SK-MEL-5 (cell line): ENCODE measurements at regions not wholly inside any gene's neighbourhood (a gene's known extent, or its start where the extent isn't known, plus 50 kb on each side); places are given as distances from the start of the nearest gene placed in this dataset.

Experiments
- DNase-seq: peaks from one replicate; pipeline ENCODE4 v3.0.0-alpha.2; 2016; ENCODE audit warnings: low read depth, low spot score
- in situ Hi-C: cut with HindIII; loops from 2 replicates; pipeline ENCODE4 v1.10.0; 2016; ENCODE audit warnings: low sequenced_read_pairs, high pct_unique_total_duplicates, low pct_unique_long_range_greater_than_20kb

- no peak for DNase-seq
Measured at GRCh38 chr3:79872483-79872882, 104.7 kb upstream of the ROBO1 start.

DNA sequence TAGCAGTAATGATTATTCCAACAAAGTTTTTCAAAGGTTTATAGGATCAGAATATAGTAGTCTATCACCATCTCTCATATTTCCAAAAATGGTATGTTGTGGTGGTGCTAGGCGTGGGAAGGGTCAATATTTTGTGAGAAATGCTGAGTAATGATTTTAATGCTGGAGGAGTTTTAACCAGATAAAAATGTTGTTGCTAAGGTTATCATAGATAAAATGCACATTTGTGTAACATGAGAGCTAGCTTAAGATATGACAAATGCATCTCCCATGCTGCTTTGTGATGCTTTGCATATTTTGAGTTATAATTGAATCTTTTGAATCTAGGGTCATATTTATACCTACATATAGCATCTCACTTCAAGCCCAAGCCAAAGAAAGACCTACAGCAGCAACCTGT is 103.9 kb upstream of the ROBO1 start:
- in situ Hi-C loops: no loop called here

More at GRCh38 chr3:79872483-79872882, 104.7 kb upstream of the ROBO1 start:
- in situ Hi-C loops: no loop called here

GRCh38 chr3:79870313-79870620 is 102.5 kb upstream of the ROBO1 start:
- in situ Hi-C loops: no loop called here
- DNase-seq: no peak

More for the DNA sequence above, 103.9 kb upstream of the ROBO1 start:
- DNase-seq: no peak

DNA sequence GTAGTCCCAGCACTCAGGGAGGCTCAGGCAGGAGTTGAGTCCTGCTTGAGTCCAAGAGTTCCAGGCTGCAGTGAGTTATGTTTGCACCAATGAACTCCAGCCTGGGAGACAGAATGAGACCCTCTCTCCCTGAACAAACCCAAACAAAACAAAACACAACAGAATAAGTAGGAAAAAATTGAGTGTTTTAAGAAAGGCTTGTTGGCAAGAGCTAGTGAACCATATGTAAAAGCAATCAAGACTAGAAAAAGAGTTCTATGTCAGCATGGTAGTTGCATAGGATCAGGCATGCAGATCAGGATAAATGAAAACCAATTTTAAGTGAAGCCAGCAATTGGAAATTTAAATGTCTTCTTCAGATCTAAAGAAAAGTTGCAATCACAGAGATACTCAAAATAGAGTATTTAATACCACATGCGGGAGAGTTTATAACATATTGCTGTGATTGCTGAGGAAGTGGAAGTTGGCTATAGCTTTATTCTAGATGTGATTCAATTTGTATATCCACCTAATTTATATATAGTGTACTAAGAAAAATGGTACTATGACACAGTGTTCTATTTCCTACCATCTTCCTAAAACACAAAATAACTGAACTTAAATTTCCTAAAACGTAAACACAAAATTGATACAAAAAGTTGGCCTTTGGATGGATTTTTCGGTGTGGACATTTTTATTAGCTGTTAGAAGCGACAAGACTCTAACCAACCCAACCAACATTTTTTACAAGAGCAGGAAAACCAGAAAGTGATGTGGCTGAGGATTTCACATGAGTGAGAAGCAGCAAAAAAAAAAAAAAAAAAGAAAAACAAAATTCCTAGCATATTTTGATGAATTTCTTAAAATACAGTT is 101.9 kb upstream of the ROBO1 start:
- DNase-seq: no peak
- in situ Hi-C loops: no loop called here

- no peak for DNase-seq
- in situ Hi-C loops: no loop called here
Measured at GRCh38 chr3:79866162-79866561, 98.4 kb upstream of the ROBO1 start.

DNA sequence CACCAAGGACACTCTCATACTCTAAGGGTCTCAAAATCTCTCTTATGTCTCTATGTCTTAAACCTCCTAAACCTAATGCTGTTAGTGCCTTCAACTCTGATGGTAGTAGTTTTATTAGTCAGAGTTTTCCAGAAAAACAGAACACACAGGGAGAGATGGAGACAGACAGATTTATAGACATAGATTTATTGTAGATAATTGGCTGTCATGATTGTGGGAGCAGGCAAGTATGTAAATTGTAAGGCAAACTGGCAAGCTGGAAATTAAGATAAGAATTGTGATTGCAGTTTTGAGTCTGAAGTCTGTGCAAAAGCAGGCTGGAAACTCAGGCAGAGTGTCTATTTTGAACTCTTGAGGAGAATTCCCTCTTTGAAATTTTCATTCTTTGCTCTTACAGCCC is 96.3 kb upstream of the ROBO1 start:
- in situ Hi-C loops: no loop called here
- DNase-seq: no peak

DNA sequence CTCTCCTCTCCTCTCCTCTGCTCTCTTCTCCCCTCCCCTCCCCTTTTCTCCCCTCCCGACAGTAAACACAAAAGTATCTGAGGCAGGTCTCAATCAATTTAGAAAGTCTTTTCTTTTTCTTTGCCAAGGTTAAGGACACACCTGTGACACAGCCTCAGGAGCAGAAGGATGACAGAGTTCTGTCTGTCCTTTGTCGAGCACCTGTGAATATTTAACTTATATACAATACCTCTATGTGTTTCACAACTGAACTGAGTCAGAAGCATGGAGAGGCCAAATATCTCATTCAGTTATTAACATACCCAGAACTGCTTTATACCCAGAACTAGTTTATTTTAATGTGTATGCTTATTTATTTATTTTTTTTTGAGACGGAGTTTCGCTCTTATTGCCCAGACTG is 81.1 kb upstream of the ROBO1 start:
- in situ Hi-C loops: no loop called here
- DNase-seq: no peak

DNA sequence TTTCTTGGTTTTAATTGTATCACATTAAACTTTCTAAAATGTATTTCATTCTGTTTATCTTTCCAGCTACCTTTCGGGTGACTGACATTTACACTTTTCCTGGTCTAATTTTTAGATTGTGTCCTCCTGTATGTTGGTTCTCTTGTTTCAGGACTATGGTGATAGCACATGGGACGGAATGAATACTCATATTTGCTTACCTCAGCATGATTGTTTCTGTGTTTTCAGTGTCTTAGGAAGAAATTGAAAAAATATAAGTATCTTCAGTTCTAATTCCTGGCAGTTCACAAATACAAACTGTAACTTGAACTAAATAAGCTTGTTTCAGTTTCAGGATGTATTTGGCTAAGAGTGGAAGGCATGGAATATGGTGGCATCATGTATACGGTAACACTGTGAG is 80.1 kb upstream of the ROBO1 start:
- in situ Hi-C loops: no loop called here
- DNase-seq: no peak

- DNase-seq: peak; percentile 58
- in situ Hi-C loops: no loop called here
Measured at GRCh38 chr3:79846148-79846933, 78.5 kb upstream of the ROBO1 start.

- no peak for DNase-seq
Measured at GRCh38 chr3:79845546-79845945, 77.7 kb upstream of the ROBO1 start.

GRCh38 chr3:79844176-79844575 is 76.4 kb upstream of the ROBO1 start:
- DNase-seq: no peak
- in situ Hi-C loops: no loop called here

More at GRCh38 chr3:79845546-79845945, 77.7 kb upstream of the ROBO1 start:
- in situ Hi-C loops: no loop called here

- in situ Hi-C loops: no loop called here
- DNase-seq: no peak
Measured at GRCh38 chr3:79843180-79843579, 75.4 kb upstream of the ROBO1 start.

- in situ Hi-C loops: no loop called here
- no peak for DNase-seq
Measured at GRCh38 chr3:79835701-79836100, 67.9 kb upstream of the ROBO1 start.

- DNase-seq: no peak
- in situ Hi-C loops: no loop called here
Measured at GRCh38 chr3:79824166-79824565, 56.4 kb upstream of the ROBO1 start.

DNA sequence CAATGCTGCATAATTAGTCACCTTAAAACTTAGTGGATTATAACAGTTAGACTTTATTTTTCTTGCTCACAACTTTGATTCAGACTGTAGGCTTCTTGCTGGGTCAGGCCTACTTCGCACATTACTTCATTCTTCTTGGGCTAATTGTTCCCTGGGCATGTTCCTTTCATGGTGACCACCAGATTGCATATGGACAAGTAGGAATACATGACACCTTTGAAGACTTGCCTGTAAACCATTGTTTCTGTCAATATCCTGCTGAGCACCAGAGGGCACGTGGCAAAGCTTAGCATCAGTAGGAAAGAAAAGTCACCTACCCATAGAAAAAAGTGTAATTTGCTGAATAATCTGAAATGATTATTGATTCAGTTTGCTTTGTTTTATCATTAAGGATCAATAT is 54.3 kb upstream of the ROBO1 start:
- in situ Hi-C loops: no loop called here

DNA sequence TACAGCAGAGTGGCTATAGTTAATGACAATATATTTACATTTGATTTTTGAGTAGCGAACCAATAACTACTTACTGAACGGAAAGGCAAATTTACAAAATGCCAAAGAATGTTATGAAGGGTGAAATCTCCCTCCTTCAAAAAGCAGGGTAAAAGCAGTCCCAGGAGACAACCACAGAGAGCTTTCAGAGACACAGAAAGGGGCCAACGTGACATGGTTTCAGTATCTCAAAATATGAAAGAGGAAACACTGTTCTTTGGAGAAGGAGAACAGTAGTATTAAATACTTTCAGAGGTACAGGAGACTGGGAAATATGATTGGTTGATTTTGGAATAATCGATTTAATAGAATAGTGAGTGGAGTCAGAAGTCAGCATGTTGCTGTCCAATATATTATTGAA is 52.3 kb upstream of the ROBO1 start:
- no peak for DNase-seq
- in situ Hi-C loops: no loop called here

More for the DNA sequence above, 54.3 kb upstream of the ROBO1 start:
- no peak for DNase-seq

GRCh38 chr3:79818015-79818414 is 50.2 kb upstream of the ROBO1 start:
- in situ Hi-C loops: no loop called here

More at GRCh38 chr3:79818015-79818414, 50.2 kb upstream of the ROBO1 start:
- DNase-seq: no peak
